ENCODE measurements at regions not wholly inside any gene's neighbourhood (a gene's known extent, or its start where the extent isn't known, plus 50 kb on each side); places are given as distances from the start of the nearest gene placed in this dataset.

- no peak for TF ChIP-seq EZH2 (IDR thresholded peaks at IDR 0.05)
- TF ChIP-seq, protein P1, sequence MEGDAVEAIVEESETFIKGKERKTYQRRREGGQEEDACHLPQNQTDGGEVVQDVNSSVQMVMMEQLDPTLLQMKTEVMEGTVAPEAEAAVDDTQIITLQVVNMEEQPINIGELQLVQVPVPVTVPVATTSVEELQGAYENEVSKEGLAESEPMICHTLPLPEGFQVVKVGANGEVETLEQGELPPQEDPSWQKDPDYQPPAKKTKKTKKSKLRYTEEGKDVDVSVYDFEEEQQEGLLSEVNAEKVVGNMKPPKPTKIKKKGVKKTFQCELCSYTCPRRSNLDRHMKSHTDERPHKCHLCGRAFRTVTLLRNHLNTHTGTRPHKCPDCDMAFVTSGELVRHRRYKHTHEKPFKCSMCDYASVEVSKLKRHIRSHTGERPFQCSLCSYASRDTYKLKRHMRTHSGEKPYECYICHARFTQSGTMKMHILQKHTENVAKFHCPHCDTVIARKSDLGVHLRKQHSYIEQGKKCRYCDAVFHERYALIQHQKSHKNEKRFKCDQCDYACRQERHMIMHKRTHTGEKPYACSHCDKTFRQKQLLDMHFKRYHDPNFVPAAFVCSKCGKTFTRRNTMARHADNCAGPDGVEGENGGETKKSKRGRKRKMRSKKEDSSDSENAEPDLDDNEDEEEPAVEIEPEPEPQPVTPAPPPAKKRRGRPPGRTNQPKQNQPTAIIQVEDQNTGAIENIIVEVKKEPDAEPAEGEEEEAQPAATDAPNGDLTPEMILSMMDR (IDR thresholded peaks at IDR 0.05) = no peak
Observed at GRCh38 chr5:120792477-120792876, 328.4 kb downstream of the PRR16 start.

All from neural progenitor cell (in vitro differentiated cells).